ENCODE measurements at regions not wholly inside any gene's neighbourhood (a gene's known extent, or its start where the extent isn't known, plus 50 kb on each side); places are given as distances from the start of the nearest gene placed in this dataset.
"Not testable (repeated sequence)": the region's sequence is repeated elsewhere in the genome, so short reads cannot be mapped to it uniquely, and the experiment has no call there.

GRCh38 chr9:79080536-79080935 is 491.2 kb upstream of the TLE4 start:
- no peak for TF ChIP-seq CTCF (IDR thresholded peaks at IDR 0.05)
- H3K36me3 ChIP-seq, result no peaks in the 10 kb centered on the region
- intact Hi-C loops (cut with DNase I), result no loop called here
- no peak overlapping the region for H3K9ac ChIP-seq (ENCODE audit: low read depth in 2 of 2, low read length in 2 of 2)
- no peaks in the 10 kb centered on the region for H3K4me1 ChIP-seq
- H3K27ac ChIP-seq, result no peak overlapping the region
- H3K27me3 ChIP-seq, result no peaks in the 10 kb centered on the region
- DNase-seq, result no peak
- no peaks in the 10 kb centered on the region for H3K9me3 ChIP-seq
- H3K4me3 ChIP-seq, result no peak overlapping the region

- no peaks in the 10 kb centered on the region for H3K27me3 ChIP-seq
- H3K9ac ChIP-seq (ENCODE audit: low read depth in 2 of 2, low read length in 2 of 2), result no peak overlapping the region
- H3K4me3 ChIP-seq, result no peak overlapping the region
- no peak for TF ChIP-seq CTCF (IDR thresholded peaks at IDR 0.05)
- DNase-seq, result no peak
- intact Hi-C loops (cut with DNase I), result no loop called here
- no peak overlapping the region for H3K27ac ChIP-seq
- no peaks in the 10 kb centered on the region for H3K4me1 ChIP-seq
- H3K9me3 ChIP-seq, result no peaks in the 10 kb centered on the region
- H3K36me3 ChIP-seq, result no peaks in the 10 kb centered on the region
Measured at GRCh38 chr9:79083621-79084020, 488.1 kb upstream of the TLE4 start.

GRCh38 chr9:79087133-79087532 is 484.6 kb upstream of the TLE4 start:
- no peak overlapping the region for H3K9ac ChIP-seq (ENCODE audit: low read depth in 2 of 2, low read length in 2 of 2)
- intact Hi-C loops (cut with DNase I), result no loop called here

GRCh38 chr9:79089054-79089560 is 482.7 kb upstream of the TLE4 start:
- no peaks in the 10 kb centered on the region for H3K36me3 ChIP-seq
- intact Hi-C loops (cut with DNase I), result no loop called here
- no peaks in the 10 kb centered on the region for H3K4me1 ChIP-seq
- H3K27ac ChIP-seq, result no peak overlapping the region
- no peaks in the 10 kb centered on the region for H3K27me3 ChIP-seq
- H3K9me3 ChIP-seq, result no peaks in the 10 kb centered on the region
- no peak overlapping the region for H3K4me3 ChIP-seq
- no peak for DNase-seq
- no peak for TF ChIP-seq CTCF (IDR thresholded peaks at IDR 0.05)
- no peak overlapping the region for H3K9ac ChIP-seq (ENCODE audit: low read depth in 2 of 2, low read length in 2 of 2)

More at GRCh38 chr9:79087133-79087532, 484.6 kb upstream of the TLE4 start:
- no peak for DNase-seq
- Histone ChIP-seq H3K36me3 (no peaks in the 10 kb centered on the region), H3K4me3 (no peak overlapping the region), H3K4me1 (no peaks in the 10 kb centered on the region), H3K27me3 (no peaks in the 10 kb centered on the region), H3K27ac (no peak overlapping the region), H3K9me3 (no peaks in the 10 kb centered on the region)
- TF ChIP-seq CTCF (IDR thresholded peaks at IDR 0.05), result no peak

- H3K27me3 ChIP-seq; DNase-seq; H3K9me3 ChIP-seq; H3K9ac ChIP-seq (ENCODE audit: low read depth in 2 of 2, low read length in 2 of 2); H3K27ac ChIP-seq; H3K4me1 ChIP-seq; H3K36me3 ChIP-seq; intact Hi-C loops (cut with DNase I); H3K4me3 ChIP-seq: not testable (repeated sequence)
Measured at GRCh38 chr9:79089851-79090250, 481.9 kb upstream of the TLE4 start.

- H3K4me1 ChIP-seq; DNase-seq; H3K27ac ChIP-seq; H3K36me3 ChIP-seq; H3K9ac ChIP-seq (ENCODE audit: low read depth in 2 of 2, low read length in 2 of 2); H3K4me3 ChIP-seq; H3K9me3 ChIP-seq; H3K27me3 ChIP-seq; intact Hi-C loops (cut with DNase I): not testable (repeated sequence)
Measured at GRCh38 chr9:79103257-79103656, 468.5 kb upstream of the TLE4 start.

- intact Hi-C loops (cut with DNase I), result no loop called here
- TF ChIP-seq CTCF (IDR thresholded peaks at IDR 0.05), result no peak
- Histone ChIP-seq H3K36me3 (no peaks in the 10 kb centered on the region), H3K27me3 (no peaks in the 10 kb centered on the region), H3K9ac (ENCODE audit: low read depth in 2 of 2, low read length in 2 of 2) (no peak overlapping the region), H3K9me3 (no peaks in the 10 kb centered on the region), H3K4me3 (no peak overlapping the region), H3K4me1 (no peaks in the 10 kb centered on the region), H3K27ac (no peak overlapping the region)
- no peak for DNase-seq
Measured at GRCh38 chr9:79104216-79104615, 467.5 kb upstream of the TLE4 start.

All from colonic mucosa (tissue), 4 donors.